GM21360 (cell line): ENCODE measurements at regions not wholly inside any gene's neighbourhood (a gene's known extent, or its start where the extent isn't known, plus 50 kb on each side); places are given as distances from the start of the nearest gene placed in this dataset.

Experiments
- ATAC-seq: cut with Tn5 transposase; IDR thresholded peaks from one replicate; pipeline ENCODE4 v1.9.1; 2021; ENCODE audit warnings: mild to moderate bottlenecking, moderate library complexity; ENCODE audit not compliant: unreplicated experiment

DNA sequence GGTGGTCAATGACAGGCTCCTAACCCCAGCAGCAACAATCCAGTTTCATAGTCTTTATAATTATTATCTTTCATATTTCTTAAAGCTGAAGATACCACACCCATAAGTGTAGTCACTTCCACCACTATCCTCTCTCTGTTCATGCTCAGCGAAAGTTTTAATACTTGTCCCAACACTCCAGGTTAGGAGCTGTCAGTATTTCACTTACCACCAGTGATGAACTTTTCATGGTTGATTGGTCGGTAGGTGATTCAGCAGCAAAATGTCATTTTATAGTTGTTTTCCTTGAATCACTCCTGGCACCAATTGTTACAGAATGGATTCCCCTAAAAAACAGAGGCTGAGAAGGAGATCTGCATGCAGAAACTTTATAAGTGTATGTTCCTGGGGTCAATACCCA is 324.9 kb downstream of the CCDC85A start:
- ATAC-seq = no peak

DNA sequence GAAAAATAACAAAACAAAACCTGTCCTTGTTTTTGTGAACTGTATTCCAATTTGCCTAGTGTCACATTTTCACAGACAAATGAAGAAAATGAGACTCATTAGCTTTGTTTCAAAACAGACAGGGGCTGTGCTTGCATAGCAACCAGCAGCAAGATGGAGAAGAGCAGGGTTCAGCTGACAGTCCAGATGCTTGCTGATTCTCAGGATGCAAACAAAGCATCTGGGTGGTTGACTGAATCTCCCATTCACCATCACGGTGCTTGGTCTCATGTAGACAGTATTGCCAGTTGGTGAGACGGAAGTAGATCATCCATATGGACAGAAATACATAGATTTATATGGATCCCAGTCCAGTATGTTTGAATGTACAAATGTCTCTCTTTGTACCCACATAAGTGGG is 326.8 kb downstream of the CCDC85A start:
- no peak for ATAC-seq

DNA sequence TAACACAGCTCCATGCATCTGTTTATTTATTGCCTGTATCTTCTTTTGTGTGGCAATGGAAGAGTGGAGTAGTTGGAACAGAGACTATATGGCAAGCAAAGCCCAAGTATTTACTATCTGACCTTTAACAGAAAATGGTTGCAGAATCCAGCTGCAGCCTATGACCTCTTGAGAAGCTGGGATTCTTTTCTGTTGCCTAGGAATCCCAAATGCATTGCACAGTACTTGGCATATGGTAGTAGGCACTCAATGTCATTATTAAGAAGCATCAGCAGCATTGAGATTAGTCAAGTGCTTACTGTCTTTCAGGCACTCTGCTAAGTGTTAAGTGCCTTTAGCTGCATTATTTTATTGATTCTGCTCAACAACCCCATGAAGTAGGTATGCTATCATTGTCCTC is 331.6 kb downstream of the CCDC85A start:
- ATAC-seq = no peak

DNA sequence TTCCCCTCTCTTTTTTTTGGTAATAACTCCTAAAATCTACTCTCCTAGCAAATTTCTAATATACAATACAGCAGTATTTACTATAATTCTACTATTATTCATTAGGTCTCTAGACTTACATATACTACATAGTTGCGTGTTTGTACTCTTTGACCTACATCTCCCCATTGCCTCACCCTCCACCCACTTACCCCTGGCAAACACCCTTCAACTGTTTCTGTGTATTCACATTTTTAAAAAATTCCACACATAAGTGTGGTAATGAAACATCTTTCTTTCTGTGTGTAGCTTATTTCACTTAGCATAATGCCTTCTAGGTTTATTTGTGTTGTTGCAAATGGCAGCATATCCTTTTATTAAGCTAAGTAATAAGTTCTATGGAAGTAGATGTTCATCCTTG is 336.0 kb downstream of the CCDC85A start:
- no peak for ATAC-seq

DNA sequence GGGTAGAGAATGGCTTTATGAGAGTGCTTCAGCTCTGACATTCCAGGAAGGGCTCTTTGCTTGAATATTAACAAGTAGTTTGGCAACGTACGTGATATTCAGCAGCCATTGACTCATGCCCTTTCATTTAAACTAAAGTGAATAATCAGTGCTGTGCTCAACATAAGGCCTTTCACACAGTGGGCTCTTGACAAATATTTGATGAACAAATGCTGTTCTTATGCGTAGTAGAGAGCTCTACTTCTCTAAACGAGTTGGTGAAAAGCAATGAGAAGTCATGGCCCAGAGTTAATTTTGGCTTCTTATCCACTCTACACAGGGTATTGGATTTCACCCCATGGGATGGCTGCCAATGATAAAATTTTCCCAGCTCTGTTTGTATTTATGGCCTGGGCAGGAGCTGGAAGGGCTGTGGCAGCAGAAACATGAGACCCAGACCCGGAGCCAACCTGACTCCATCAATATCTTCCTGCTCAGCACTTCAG is 338.9 kb downstream of the CCDC85A start:
- no peak for ATAC-seq

DNA sequence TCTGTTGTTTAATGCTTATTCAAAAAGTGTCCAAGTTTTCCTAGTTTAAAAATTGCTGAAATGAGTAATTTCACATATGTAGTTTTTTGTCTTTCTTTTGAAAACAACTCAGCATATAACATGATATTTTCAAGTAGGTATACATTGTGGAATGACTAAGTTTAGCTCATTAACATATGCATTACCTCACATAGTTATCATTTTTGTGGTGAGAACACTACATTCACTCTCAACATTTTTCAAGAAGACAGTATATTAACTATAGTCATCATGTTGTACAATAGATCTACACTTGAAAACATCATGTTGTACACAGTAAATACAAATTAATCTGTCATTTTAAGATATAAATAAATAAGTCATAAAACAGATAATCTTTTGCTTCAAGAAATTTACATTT is 340.0 kb downstream of the CCDC85A start:
- ATAC-seq = no peak

DNA sequence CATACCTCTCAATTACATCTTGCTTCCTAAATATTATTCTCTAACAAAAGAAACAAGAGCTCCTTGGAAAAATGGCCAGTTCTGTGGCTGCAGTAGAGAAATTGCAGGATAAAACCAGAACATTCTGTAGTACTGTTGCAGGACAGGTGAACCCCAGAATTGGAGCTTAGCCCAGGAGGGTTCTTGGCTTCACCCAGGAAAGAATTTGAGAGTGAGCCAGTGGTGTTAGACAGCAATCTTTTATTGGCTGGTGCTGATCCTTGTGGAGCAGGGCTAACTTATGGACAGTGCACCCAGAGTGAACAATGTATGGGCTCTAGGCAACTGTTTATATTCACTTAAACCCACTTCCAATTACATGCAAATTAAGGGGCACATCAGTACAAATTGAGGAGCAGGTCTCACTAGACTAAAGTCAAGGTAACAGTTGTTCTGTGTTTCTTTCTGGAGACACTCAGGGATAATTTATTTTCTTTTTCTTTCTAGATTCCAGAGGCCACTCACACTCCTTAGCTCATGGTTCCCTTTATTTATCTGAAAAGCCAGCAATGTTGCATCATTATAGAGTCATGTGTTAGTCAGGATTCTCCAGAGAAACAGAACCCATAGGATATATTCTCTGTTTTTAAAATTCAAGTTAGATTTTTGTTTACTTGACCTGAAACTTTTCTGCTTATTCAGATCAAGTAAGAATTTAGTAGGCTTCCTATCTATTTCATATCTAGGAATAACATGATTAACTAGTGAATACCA is 348.1 kb downstream of the CCDC85A start:
- no peak for ATAC-seq

DNA sequence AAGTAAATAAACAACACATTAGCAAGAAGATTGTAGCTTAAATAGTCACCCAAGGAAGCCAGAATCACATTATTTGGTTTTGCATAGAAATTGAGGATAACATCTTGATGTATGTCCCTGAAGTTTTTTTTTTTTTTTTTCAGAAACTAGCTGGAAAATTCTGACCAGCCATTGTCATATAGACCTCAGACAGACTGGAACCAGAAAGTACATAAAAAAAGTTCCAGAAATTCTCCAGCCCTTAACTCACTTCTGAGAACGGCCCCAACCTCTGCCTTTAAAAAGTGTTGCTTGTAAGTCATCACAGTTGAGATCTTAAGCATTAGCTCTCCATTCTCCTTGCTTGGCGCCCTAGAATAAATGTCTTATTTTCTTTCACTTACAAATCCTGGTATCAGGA is 350.5 kb downstream of the CCDC85A start:
- no peak for ATAC-seq

DNA sequence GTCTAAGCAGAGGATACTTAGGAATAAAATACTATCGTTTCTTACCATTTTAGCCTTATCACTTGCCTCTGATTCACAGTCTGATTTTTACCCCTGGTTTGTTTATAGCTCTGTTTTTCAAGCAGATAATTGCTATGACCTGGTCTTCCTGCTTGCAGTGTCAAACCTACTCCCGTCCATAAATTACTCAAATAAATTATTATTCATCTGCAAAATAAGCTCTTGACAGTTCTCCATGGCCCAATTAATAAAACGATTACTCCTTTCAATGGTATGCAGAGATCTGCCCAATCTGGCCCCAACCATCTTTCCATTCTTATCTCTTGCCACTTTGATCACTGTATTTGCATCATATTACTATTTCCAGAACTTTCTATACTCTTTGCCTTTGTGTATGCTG is 354.0 kb downstream of the CCDC85A start:
- no peak for ATAC-seq

DNA sequence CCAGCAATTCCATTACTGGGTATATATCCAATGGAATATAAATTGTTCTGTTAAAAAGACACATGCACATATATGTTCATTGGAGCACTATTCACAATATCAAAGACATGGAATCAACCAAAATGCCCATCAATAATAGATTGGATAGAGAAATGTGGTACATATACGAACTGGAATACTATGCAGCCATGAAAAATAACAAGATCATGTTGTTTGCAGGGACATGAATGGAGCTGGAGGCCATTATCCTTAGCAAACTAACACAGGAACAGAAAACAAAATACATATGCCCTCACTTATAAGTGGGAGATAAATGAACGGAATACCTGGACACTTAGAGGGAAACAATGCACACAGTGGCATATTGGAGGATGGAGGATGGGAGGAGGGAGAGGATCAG is 355.8 kb downstream of the CCDC85A start:
- ATAC-seq = no peak

DNA sequence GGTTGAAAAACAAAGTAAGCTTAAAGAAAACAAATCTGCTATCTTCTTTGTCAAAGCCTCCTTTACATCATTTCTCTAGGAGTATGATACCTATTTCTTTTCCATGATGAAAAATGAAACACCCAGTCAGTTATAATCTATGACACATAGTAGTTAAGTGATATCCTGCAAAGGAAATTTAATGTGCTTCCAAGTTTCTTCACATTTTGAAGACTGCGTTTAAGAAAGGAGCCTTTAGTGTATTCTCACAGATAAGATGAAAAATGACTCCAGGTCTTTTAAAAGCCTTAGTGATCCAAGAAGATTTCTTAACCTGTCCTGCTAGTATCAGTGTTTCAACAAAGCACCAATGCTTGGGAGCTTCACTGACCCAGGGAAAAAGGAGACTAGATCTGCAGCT is 356.7 kb downstream of the CCDC85A start:
- no peak for ATAC-seq

DNA sequence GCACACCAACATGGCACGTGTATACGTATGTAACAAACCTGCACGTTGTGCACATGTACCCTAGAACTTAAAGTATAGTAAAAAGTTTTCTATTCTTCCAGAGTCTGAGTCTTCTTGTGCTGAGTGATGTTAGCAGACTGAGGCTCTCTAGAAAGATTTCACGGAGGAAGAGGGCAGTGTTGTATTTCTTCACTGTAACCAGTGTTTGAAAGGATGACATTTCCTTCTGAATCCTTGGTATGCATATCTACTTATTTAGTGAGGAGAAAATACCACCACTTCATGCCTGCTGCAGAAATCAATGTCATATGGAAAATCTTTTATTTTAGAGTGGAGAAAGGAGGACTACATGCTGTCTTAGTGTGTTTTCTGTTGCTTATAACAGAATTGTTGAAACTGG is 357.1 kb downstream of the CCDC85A start:
- ATAC-seq = no peak

DNA sequence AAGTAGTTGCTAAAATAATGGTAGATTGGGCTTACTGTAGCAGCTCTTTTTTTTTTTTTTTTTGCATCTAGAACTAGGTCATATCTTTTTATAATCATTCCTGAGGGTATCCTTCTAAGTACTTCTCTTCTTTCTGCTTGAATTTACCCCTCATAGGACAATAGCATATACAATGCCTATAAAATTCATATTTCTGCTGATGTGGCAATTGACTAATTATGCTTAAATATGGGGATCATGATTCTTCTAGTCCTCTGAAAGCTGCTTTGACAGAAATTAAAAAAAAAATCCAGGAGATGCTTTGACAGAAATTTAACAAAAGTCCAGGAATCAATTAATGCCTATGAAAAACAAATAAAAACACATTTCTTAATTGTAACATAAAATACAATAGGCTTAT is 358.4 kb downstream of the CCDC85A start:
- ATAC-seq = no peak

DNA sequence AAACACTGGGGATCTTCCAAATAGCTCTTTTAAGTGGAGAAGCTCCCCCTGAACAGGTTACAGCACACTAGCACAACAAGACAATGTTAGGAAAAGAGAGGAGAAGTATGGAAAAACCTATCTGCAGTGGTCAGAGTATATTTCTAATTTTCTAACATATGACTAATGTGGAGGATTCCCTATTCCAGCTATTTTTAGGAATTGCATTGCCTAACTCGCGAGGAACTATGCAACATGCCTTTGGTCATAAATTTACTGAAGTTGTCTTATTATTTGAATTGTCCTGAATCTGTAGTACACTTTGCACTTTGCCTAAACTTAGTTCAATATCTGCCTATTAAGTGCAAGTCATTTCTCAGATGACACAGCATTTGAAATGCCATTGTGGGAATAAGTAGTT is 381.4 kb downstream of the CCDC85A start:
- ATAC-seq = no peak

DNA sequence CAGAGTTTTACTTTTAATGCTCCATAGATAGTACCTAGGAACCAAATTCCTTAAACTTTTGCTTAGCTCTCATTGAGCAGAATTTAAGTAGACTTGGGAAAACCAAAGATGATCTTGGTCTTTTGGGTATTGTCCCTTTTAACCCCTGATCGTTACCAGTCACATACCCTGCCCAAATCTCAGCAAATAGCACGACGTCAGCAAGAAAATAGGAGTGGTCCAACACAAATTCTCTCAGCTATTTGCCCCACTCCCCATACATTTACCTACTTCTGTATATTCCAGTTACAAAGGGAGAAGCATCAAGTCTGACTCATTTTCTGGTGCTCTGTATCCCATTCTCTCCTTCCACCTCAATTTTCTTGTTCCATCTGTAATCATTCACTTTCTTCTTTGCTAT is 387.3 kb downstream of the CCDC85A start:
- ATAC-seq = no peak

DNA sequence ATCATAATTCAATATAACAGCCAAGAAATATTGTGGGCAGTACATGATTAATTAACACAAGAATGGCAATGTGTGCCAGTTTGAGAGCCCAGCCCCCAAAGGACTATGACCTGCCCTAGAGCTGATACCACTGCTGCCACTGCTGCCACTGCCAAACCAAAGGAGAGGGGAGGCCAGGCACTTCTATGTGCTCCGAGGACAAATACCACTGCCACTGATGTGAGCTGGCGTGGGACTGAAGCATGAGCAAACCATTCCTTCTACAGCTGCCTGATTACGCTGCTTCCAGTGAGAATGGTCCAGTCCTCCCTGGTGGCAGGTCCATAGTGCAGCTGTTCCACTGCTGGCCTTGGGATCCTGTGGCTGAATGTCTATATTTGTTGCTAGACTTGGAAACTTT is 392.2 kb downstream of the CCDC85A start:
- no peak for ATAC-seq

DNA sequence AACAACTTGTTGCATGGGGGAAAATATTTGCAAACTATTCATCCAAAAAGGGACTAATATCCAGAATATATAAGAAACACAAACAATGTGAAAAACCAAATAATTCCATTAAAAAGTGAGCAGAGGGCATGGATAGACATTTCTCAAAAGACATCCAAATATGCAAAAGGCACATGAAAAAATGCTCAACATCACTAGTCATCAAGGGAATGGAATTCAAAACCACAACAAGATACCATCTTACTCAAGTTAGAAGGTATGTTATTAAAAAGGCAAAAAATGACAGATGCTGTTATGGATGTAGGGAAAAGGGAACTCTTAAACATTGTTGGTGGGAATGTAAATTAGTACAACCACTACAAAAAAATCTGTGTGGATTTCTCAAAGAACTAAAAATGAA is 396.5 kb downstream of the CCDC85A start:
- no peak for ATAC-seq

DNA sequence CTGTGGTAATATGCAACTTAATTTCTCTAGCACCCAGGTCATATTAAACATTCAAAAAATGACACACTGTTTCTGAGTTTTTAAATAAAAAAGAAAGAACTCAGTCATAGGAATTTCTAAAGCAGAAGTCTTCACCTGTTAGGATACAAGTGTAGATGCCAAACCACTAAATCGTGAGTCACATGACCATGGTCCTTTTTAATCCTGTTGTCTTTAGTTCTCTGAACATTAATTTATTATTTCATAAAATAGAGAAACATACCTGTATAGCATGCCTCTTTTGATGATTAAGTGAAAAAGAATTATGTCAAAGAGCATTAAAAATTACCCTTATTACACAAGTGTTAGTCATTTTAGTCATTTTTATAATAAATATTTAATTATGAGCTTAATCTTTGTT is 398.8 kb downstream of the CCDC85A start:
- no peak for ATAC-seq

DNA sequence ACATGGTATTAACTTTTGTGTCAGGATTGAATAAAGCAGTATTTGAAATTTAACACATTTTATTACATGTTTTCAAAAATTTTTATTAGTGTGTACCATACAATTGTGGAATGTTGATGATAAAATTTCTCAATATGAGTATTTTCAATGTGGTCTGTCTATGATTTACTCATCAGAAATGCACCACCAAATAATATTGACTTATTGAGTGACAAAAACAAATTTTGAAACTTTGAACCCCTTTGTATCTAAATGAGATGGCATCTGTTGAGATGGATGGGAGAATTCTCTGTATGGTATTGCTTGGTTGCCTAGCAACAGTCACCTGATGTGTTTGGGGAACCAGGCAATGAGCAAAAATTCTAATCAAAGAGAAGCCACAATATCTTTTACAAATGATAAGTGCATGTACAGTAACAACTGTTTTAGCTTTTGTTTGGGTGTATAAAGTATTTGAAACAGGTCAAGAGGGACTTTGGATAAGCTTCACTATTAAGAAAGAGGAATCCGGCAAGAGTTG is 400.1 kb downstream of the CCDC85A start:
- ATAC-seq = no peak

DNA sequence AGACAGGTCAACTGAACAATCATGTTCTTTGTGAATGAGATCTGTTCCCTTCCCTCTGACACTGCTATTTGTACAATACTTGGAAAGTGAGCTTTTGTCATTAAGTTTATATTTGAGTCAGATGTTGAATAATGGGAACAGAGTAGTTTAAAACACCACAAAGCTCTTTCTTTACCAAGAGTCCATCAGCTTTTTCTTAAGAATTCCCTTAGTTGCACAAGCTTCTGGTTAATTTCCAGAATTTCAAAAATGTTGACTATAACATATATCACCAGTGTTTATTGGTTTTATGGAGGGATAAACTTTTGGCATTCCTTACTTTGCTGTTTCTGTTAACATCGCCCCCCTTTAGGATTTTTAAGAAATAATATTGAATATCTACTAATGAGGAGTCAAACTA is 403.7 kb downstream of the CCDC85A start:
- no peak for ATAC-seq

DNA sequence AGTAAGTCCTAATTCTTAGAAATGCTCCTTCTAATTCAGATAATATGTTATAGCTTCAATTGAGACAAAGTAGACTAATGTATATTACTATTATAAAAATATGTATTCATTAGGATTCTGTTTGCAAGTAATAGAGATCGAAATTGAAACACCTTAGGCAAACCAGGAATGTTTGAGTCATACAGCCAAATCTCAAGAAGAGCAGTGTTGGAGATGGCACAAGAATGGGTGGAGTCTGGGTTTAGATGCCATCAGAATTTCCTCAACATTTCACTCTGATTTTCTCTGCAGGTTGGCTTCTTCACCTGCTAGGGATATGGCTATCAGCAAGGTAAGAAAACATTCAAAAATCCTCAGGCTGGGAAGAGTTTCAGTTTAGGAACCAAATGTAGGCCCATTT is 405.4 kb downstream of the CCDC85A start:
- no peak for ATAC-seq

DNA sequence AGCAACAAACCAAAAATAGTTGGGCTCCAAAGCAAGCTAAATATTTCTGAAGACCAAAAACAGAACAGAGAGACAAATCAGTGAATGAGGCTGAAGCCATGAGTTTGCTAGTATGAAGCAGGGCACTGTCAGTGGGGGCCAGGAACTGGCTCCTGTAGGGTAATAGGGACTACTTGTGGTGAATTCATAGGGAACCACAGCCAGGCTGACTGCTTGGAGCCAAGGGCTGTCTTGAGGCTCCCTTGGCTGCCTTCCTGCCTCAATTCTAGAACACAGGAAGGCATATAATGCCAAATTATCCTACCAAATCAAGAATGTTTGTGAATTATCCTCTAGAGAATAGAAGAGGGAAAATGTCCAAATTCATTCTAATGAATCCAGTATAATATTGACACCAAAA is 406.0 kb downstream of the CCDC85A start:
- ATAC-seq = no peak

DNA sequence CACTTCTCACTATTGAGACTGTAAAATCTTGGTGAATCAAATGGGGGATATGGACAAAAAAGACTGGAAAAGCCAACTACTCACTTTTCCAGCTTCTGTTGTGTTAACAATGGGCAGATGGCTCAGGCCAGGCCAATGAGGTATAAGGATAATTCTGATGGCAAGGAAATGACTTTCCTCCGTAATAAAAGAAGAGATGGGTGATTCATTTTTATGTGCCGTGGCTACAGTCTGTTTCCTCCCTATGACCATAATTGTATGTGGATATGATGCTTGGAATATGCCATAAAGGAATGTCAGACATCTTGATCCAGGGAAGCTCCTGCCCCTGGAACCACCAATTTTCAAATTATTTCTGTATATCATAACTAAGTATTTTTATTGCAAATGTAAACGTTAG is 406.8 kb downstream of the CCDC85A start:
- ATAC-seq = no peak
